ENCODE measurements at regions not wholly inside any gene's neighbourhood (a gene's known extent, or its start where the extent isn't known, plus 50 kb on each side); places are given as distances from the start of the nearest gene placed in this dataset.

- no peak overlapping the region for H3K4me3 ChIP-seq (ENCODE audit: insufficient read length, low read depth)
- no peaks in the 10 kb centered on the region for H3K4me1 ChIP-seq (ENCODE audit: insufficient read depth, insufficient read length)
- no peaks in the 10 kb centered on the region for H3K27me3 ChIP-seq (ENCODE audit: insufficient read depth, insufficient read length)
- no peak overlapping the region for H3K9ac ChIP-seq (ENCODE audit: insufficient read length, low read depth)
- H3K36me3 ChIP-seq (ENCODE audit: insufficient read depth, insufficient read length, low read length): no peaks in the 10 kb centered on the region
- DNase-seq (ENCODE audit: low read depth, low spot score): no peak
- no peaks in the 10 kb centered on the region for H3K9me3 ChIP-seq (ENCODE audit: insufficient read depth, low read length)
- no peak for TF ChIP-seq SUZ12 (IDR thresholded peaks at IDR 0.05; ENCODE audit: extremely low read depth, insufficient read depth, insufficient read length)
- no peak for TF ChIP-seq YY1 (IDR thresholded peaks at IDR 0.05; ENCODE audit: insufficient read depth, insufficient read length)
- TF ChIP-seq ZNF274 (IDR thresholded peaks at IDR 0.05; ENCODE audit: low read depth, low read length): no peak
These were observed 314.2 kb upstream of the CBLB start for GRCh38 chr3:106182950-106183511.

- H3K27me3 ChIP-seq (ENCODE audit: insufficient read depth, insufficient read length): no peaks in the 10 kb centered on the region
- TF ChIP-seq YY1 (IDR thresholded peaks at IDR 0.05; ENCODE audit: insufficient read depth, insufficient read length) (no peak), SUZ12 (IDR thresholded peaks at IDR 0.05; ENCODE audit: extremely low read depth, insufficient read depth, insufficient read length) (no peak), ZNF274 (IDR thresholded peaks at IDR 0.05; ENCODE audit: low read depth, low read length) (no peak)
- H3K36me3 ChIP-seq (ENCODE audit: insufficient read depth, insufficient read length, low read length): no peaks in the 10 kb centered on the region
- H3K4me1 ChIP-seq (ENCODE audit: insufficient read depth, insufficient read length): no peaks in the 10 kb centered on the region
- no peak overlapping the region for H3K9ac ChIP-seq (ENCODE audit: insufficient read length, low read depth)
- no peak for DNase-seq (ENCODE audit: low read depth, low spot score)
- H3K4me3 ChIP-seq (ENCODE audit: insufficient read length, low read depth): no peak overlapping the region
- no peaks in the 10 kb centered on the region for H3K9me3 ChIP-seq (ENCODE audit: insufficient read depth, low read length)
These were observed 315.1 kb upstream of the CBLB start for GRCh38 chr3:106183762-106184391.

GRCh38 chr3:106184540-106185457, 316.0 kb upstream of the CBLB start:
- TF ChIP-seq ZNF274 (IDR thresholded peaks at IDR 0.05; ENCODE audit: low read depth, low read length) (no peak), SUZ12 (IDR thresholded peaks at IDR 0.05; ENCODE audit: extremely low read depth, insufficient read depth, insufficient read length) (no peak), YY1 (IDR thresholded peaks at IDR 0.05; ENCODE audit: insufficient read depth, insufficient read length) (no peak)
- H3K36me3 ChIP-seq (ENCODE audit: insufficient read depth, insufficient read length, low read length): no peaks in the 10 kb centered on the region
- H3K4me1 ChIP-seq (ENCODE audit: insufficient read depth, insufficient read length): no peaks in the 10 kb centered on the region
- no peaks in the 10 kb centered on the region for H3K27me3 ChIP-seq (ENCODE audit: insufficient read depth, insufficient read length)
- no peak overlapping the region for H3K9ac ChIP-seq (ENCODE audit: insufficient read length, low read depth)
- DNase-seq (ENCODE audit: low read depth, low spot score): no peak
- no peak overlapping the region for H3K4me3 ChIP-seq (ENCODE audit: insufficient read length, low read depth)
- H3K9me3 ChIP-seq (ENCODE audit: insufficient read depth, low read length): no peaks in the 10 kb centered on the region

- H3K9ac ChIP-seq (ENCODE audit: insufficient read length, low read depth): no peak overlapping the region
- H3K9me3 ChIP-seq (ENCODE audit: insufficient read depth, low read length): no peaks in the 10 kb centered on the region
- TF ChIP-seq ZNF274 (IDR thresholded peaks at IDR 0.05; ENCODE audit: low read depth, low read length): no peak
- TF ChIP-seq SUZ12 (IDR thresholded peaks at IDR 0.05; ENCODE audit: extremely low read depth, insufficient read depth, insufficient read length): no peak
- TF ChIP-seq YY1 (IDR thresholded peaks at IDR 0.05; ENCODE audit: insufficient read depth, insufficient read length): no peak
- no peak for DNase-seq (ENCODE audit: low read depth, low spot score)
- H3K36me3 ChIP-seq (ENCODE audit: insufficient read depth, insufficient read length, low read length): no peaks in the 10 kb centered on the region
- H3K4me1 ChIP-seq (ENCODE audit: insufficient read depth, insufficient read length): no peaks in the 10 kb centered on the region
- H3K4me3 ChIP-seq (ENCODE audit: insufficient read length, low read depth): no peak overlapping the region
- H3K27me3 ChIP-seq (ENCODE audit: insufficient read depth, insufficient read length): no peaks in the 10 kb centered on the region
These were observed 317.1 kb upstream of the CBLB start for GRCh38 chr3:106185949-106186348.

- Histone ChIP-seq H3K36me3 (ENCODE audit: insufficient read depth, insufficient read length, low read length) (no peaks in the 10 kb centered on the region), H3K27me3 (ENCODE audit: insufficient read depth, insufficient read length) (no peaks in the 10 kb centered on the region), H3K9ac (ENCODE audit: insufficient read length, low read depth) (no peak overlapping the region), H3K4me1 (ENCODE audit: insufficient read depth, insufficient read length) (no peaks in the 10 kb centered on the region), H3K4me3 (ENCODE audit: insufficient read length, low read depth) (no peak overlapping the region), H3K9me3 (ENCODE audit: insufficient read depth, low read length) (no peaks in the 10 kb centered on the region)
- no peak for DNase-seq (ENCODE audit: low read depth, low spot score)
- no peak for TF ChIP-seq YY1 (IDR thresholded peaks at IDR 0.05; ENCODE audit: insufficient read depth, insufficient read length)
- no peak for TF ChIP-seq ZNF274 (IDR thresholded peaks at IDR 0.05; ENCODE audit: low read depth, low read length)
- no peak for TF ChIP-seq SUZ12 (IDR thresholded peaks at IDR 0.05; ENCODE audit: extremely low read depth, insufficient read depth, insufficient read length)
These were observed 321.5 kb upstream of the CBLB start for GRCh38 chr3:106190296-106190695.

GRCh38 chr3:106191211-106191610, 322.4 kb upstream of the CBLB start:
- TF ChIP-seq YY1 (IDR thresholded peaks at IDR 0.05; ENCODE audit: insufficient read depth, insufficient read length) (no peak), ZNF274 (IDR thresholded peaks at IDR 0.05; ENCODE audit: low read depth, low read length) (no peak), SUZ12 (IDR thresholded peaks at IDR 0.05; ENCODE audit: extremely low read depth, insufficient read depth, insufficient read length) (no peak)
- Histone ChIP-seq H3K9ac (ENCODE audit: insufficient read length, low read depth) (no peak overlapping the region), H3K27me3 (ENCODE audit: insufficient read depth, insufficient read length) (no peaks in the 10 kb centered on the region), H3K4me3 (ENCODE audit: insufficient read length, low read depth) (no peak overlapping the region), H3K9me3 (ENCODE audit: insufficient read depth, low read length) (no peaks in the 10 kb centered on the region), H3K4me1 (ENCODE audit: insufficient read depth, insufficient read length) (no peaks in the 10 kb centered on the region), H3K36me3 (ENCODE audit: insufficient read depth, insufficient read length, low read length) (no peaks in the 10 kb centered on the region)
- no peak for DNase-seq (ENCODE audit: low read depth, low spot score)

GRCh38 chr3:106191913-106192312, 323.1 kb upstream of the CBLB start:
- Histone ChIP-seq H3K36me3 (ENCODE audit: insufficient read depth, insufficient read length, low read length) (no peaks in the 10 kb centered on the region), H3K4me3 (ENCODE audit: insufficient read length, low read depth) (no peak overlapping the region), H3K9me3 (ENCODE audit: insufficient read depth, low read length) (no peaks in the 10 kb centered on the region), H3K9ac (ENCODE audit: insufficient read length, low read depth) (no peak overlapping the region), H3K27me3 (ENCODE audit: insufficient read depth, insufficient read length) (no peaks in the 10 kb centered on the region), H3K4me1 (ENCODE audit: insufficient read depth, insufficient read length) (no peaks in the 10 kb centered on the region)
- DNase-seq (ENCODE audit: low read depth, low spot score): no peak
- TF ChIP-seq SUZ12 (IDR thresholded peaks at IDR 0.05; ENCODE audit: extremely low read depth, insufficient read depth, insufficient read length) (no peak), YY1 (IDR thresholded peaks at IDR 0.05; ENCODE audit: insufficient read depth, insufficient read length) (no peak), ZNF274 (IDR thresholded peaks at IDR 0.05; ENCODE audit: low read depth, low read length) (no peak)
